Uterus (tissue), 2 donors: ENCODE measurements at regions not wholly inside any gene's neighbourhood (a gene's known extent, or its start where the extent isn't known, plus 50 kb on each side); places are given as distances from the start of the nearest gene placed in this dataset.

Source experiments
- CTCF ChIP-seq, 4 experiments: fragments of 200-600 bp in 2 of 4; fragments of 450-650 bp in 2 of 4; sonication (generic) in 2 of 4; IDR thresholded peaks; one replicate each; pipeline ENCODE4 v1.5.1; 2016 to 2019; ENCODE audit warnings: antibody characterized with exemption in 4 of 4, mild to moderate bottlenecking in 2 of 4, moderate library complexity in 1 of 4
- POLR2A ChIP-seq, 2 donors: fragments of 450-650 bp; IDR thresholded peaks; one replicate each; pipeline ENCODE4 v1.6.1; 2016; ENCODE audit warnings: antibody characterized with exemption in 2 of 2, mild to moderate bottlenecking in 1 of 2, moderate library complexity in 1 of 2

GRCh38 chr2:47653902-47654789, 83.4 kb upstream of the KCNK12 start:
- TF ChIP-seq CTCF (IDR thresholded peaks at IDR 0.05) (no peak), POLR2A (IDR thresholded peaks at IDR 0.05) (no peak)
